LNCAP (cell line): ENCODE measurements at regions not wholly inside any gene's neighbourhood (a gene's known extent, or its start where the extent isn't known, plus 50 kb on each side); places are given as distances from the start of the nearest gene placed in this dataset.

Experiments
- TF ChIP-seq, protein P1 (sequence below): fragments of 450-650 bp; IDR thresholded peaks from 2 replicates; pipeline ENCODE4 v1.5.1; 2017; ENCODE audit warnings: mild to moderate bottlenecking

- TF ChIP-seq, protein P1, sequence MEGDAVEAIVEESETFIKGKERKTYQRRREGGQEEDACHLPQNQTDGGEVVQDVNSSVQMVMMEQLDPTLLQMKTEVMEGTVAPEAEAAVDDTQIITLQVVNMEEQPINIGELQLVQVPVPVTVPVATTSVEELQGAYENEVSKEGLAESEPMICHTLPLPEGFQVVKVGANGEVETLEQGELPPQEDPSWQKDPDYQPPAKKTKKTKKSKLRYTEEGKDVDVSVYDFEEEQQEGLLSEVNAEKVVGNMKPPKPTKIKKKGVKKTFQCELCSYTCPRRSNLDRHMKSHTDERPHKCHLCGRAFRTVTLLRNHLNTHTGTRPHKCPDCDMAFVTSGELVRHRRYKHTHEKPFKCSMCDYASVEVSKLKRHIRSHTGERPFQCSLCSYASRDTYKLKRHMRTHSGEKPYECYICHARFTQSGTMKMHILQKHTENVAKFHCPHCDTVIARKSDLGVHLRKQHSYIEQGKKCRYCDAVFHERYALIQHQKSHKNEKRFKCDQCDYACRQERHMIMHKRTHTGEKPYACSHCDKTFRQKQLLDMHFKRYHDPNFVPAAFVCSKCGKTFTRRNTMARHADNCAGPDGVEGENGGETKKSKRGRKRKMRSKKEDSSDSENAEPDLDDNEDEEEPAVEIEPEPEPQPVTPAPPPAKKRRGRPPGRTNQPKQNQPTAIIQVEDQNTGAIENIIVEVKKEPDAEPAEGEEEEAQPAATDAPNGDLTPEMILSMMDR = no peak
These were observed 248.0 kb downstream of the RASSF9 start for GRCh38 chr12:85588221-85588620.

DNA sequence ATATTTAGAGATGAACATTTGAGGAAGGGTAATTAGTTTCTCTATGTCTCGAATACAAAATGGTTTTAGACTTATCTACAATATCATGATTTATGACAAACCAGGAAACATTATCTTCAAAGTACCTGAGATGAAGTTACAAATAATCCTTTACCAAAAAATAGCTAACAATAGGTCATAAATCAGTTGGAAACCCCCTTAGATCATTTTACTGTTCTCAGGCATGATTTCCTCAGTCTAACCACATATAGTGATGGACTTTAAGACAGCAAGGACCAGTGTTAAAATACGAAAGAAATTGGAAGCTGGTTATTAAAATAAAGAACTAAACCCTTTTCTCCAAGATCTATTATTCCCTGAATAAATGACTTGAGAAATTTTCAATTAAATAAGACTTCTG lies 235.4 kb downstream of the RASSF9 start:
- TF ChIP-seq, protein P1 = no peak

- TF ChIP-seq, protein P1 = no peak
These were observed 232.7 kb downstream of the RASSF9 start for GRCh38 chr12:85603556-85603955.

DNA sequence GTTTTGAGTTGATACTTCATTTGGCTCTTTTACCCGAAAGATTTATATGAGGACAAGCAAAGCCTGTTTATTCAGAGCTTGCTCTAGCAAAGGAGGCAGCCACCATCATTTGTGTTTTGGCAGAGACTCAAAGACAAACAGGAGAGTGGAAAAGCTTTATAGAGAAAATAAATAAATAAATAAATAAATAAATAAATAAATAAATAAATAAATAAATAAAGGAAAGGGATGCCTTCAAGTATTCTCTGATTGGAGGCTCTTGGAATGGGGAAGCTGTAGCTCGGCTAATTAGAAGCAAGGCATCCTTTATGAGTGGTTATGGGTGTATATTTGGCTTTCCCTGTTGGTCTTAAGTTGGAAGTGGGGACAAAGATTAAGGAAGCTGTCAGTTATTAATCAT lies 229.8 kb downstream of the RASSF9 start:
- TF ChIP-seq, protein P1 = no peak

DNA sequence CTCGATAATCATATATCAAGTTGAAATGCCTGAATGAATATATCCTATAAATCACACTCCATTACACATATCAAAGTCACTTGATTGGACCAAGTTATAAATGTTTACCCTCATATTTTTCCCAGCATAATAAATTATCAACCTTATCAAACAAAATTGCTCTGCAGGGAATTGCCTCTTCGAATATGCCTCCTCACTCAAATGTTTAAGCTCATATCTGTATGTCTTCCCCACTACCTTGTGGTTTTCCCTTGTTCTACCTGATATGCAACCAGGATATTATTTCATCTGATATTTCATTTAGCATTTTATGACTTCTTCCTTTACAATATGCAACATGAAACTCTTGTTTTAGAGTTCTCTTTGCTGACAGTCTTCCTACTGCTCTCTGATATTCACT lies 226.4 kb downstream of the RASSF9 start:
- TF ChIP-seq, protein P1 = no peak

- TF ChIP-seq, protein P1 = no peak
These were observed 226.0 kb downstream of the RASSF9 start for GRCh38 chr12:85610194-85610593.

DNA sequence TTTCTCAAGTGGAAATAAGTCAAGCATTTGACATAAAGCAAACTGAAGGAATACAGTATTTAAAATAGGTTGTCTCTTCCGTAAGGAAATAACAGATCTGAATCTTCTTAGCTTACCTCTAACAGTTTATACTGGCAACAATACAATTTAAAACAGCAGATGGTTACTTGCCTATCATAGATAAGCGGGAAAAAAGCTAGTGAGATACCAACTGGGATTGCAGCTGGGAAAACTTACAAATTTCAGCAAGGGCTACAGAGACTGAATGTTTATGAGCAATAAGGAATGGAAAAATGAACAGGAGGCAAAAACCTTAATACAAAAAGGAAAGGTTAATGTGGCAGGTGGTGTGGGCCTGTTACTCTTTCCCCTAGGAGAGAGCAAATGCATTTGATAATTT lies 220.0 kb downstream of the RASSF9 start:
- TF ChIP-seq, protein P1 = no peak
